EH (cell line): ENCODE measurements at regions not wholly inside any gene's neighbourhood (a gene's known extent, or its start where the extent isn't known, plus 50 kb on each side); places are given as distances from the start of the nearest gene placed in this dataset.
A peak's percentile ranks its signal among the peaks of the same experiment; 100 is the strongest.

ENCODE experiments used
- DNase-seq: peaks from one replicate; pipeline ENCODE4 v3.0.0-alpha.2; 2015; ENCODE audit warnings: low read depth

GRCh38 chr19:16022681-16023080, 53.6 kb upstream of the TPM4 start:
- no peak for DNase-seq

- no peak for DNase-seq
These were observed 53.0 kb upstream of the TPM4 start for GRCh38 chr19:16023146-16023915.

- DNase-seq: no peak
These were observed 51.8 kb upstream of the TPM4 start for GRCh38 chr19:16024266-16025107.

- peak; percentile 79 for DNase-seq
These were observed 50.9 kb upstream of the TPM4 start for GRCh38 chr19:16025108-16026101.

- no peak for DNase-seq
These were observed 50.2 kb upstream of the TPM4 start for GRCh38 chr19:16026131-16026530.
